SU-DHL-6 (cell line): ENCODE measurements at regions not wholly inside any gene's neighbourhood (a gene's known extent, or its start where the extent isn't known, plus 50 kb on each side); places are given as distances from the start of the nearest gene placed in this dataset.

Experiments used
- EZH2phosphoT487 ChIP-seq: fragments of 200-600 bp; sonication (generic), shearing (Covaris generic); conservative IDR thresholded peaks from 2 replicates; pipeline ENCODE4 v1.6.1; 2018; ENCODE audit warnings: mild to moderate bottlenecking, antibody characterized with exemption, low read length, moderate library complexity, mixed read lengths
- TF ChIP-seq, protein P1 (sequence below): fragments of 200-600 bp; sonication (generic); IDR thresholded peaks from one replicate; pipeline ENCODE4 v1.5.1; 2017; ENCODE audit warnings: antibody characterized with exemption, mild to moderate bottlenecking, low read length, moderate library complexity; ENCODE audit not compliant: insufficient read depth, poor library complexity, severe bottlenecking

DNA sequence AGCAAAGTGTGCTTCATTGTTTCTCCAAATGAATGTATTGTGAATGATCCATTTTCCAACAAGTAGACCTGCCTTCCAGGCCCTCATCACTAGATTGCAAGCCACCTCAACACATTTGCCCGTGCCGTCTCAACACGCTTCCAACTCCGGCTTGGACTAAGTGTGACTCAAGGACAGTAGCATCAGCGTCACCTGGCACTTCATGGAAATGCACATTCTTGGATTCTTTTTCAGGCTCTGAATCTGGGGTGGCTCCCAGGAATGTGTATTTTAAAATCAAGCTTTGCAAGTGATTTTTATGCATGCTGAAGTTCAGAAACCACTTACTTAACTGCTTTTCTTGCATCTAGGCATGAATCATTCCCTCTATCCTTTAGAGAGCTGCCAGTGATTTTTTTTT lies 129.6 kb upstream of the EEF1E1 start:
- TF ChIP-seq, protein P1, sequence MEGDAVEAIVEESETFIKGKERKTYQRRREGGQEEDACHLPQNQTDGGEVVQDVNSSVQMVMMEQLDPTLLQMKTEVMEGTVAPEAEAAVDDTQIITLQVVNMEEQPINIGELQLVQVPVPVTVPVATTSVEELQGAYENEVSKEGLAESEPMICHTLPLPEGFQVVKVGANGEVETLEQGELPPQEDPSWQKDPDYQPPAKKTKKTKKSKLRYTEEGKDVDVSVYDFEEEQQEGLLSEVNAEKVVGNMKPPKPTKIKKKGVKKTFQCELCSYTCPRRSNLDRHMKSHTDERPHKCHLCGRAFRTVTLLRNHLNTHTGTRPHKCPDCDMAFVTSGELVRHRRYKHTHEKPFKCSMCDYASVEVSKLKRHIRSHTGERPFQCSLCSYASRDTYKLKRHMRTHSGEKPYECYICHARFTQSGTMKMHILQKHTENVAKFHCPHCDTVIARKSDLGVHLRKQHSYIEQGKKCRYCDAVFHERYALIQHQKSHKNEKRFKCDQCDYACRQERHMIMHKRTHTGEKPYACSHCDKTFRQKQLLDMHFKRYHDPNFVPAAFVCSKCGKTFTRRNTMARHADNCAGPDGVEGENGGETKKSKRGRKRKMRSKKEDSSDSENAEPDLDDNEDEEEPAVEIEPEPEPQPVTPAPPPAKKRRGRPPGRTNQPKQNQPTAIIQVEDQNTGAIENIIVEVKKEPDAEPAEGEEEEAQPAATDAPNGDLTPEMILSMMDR: no peak
- no peak for TF ChIP-seq EZH2phosphoT487
